HG03469 (cell line): ENCODE measurements at regions not wholly inside any gene's neighbourhood (a gene's known extent, or its start where the extent isn't known, plus 50 kb on each side); places are given as distances from the start of the nearest gene placed in this dataset.

Experiments used
- ATAC-seq: cut with Tn5 transposase; IDR thresholded peaks from one replicate; pipeline ENCODE4 v1.9.1; 2021; ENCODE audit warnings: mild to moderate bottlenecking, moderate library complexity, moderate number of reproducible peaks; ENCODE audit not compliant: unreplicated experiment

DNA sequence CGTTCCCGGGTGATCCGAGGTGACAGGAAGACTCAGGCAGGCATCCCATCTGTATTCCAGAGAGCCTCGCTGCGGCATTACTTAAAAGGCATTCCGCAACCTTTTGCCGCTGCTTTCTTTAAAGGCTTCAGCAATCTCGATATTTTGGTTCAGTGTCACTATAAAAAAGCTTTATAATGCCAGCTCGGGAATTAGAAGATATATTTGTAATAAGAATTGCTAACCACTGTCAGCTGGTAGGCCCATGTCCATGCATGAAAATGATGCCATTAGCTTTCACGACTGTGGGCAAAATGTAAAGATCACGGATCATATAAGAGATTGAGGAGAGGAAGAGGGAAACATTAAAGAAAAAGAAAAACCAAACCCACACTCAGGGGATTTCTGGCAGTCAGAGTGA is 578.6 kb upstream of the CDH5 start:
- ATAC-seq: no peak

DNA sequence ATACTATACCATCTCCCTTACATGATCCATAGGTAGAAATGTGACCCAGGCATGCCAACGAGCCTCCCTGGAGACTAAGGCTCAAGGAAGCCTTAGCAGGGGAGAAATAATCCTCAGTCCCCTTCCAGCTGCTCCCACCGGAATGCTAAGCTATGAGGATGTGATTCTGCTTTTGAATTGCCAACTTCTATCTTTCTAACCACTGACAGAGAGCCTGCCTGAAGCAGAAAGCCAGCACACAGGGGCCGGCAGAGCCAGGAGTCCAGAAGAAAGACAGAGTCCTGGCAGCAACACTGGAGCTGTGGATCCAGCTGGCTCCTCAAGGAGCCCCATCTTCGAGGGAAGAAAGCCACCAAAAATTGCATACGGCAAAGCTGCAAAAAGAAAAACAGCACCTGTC is 579.6 kb upstream of the CDH5 start:
- no peak for ATAC-seq

DNA sequence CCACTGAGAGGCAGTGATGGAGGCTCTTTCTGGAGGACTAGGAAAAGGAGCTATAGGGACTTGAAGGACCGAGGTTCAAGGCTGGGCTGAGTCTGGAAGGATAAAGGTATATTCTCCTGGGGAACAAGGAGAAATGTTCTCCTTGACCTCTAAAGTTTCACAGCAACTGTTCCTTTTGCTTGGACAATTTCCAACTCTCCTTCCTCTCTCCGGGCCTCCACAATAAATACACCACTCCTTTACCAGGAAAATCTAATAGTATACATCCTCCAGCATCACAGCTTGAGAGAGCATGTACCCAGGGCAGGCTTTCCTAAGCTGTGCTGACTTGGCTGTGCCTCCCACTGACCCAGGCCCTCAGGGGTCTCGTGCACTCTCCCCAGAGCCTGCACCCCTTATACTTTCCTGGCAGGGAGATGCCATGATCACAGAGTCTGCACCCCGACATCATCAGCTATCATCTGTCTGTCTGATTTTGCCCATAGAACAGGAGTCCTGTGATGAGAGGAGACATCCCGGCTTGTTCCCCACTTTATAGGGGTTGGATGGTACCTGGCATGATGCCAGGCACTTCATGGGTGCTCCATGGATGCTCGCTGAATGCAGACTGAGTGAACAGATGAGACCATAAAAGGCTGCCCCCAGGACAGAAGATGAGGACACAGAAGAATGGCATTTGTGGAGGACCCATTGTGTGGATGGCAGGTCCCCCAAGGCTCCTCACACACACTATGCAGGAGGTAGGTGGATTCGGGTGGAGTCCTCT is 582.6 kb upstream of the CDH5 start:
- ATAC-seq: no peak

DNA sequence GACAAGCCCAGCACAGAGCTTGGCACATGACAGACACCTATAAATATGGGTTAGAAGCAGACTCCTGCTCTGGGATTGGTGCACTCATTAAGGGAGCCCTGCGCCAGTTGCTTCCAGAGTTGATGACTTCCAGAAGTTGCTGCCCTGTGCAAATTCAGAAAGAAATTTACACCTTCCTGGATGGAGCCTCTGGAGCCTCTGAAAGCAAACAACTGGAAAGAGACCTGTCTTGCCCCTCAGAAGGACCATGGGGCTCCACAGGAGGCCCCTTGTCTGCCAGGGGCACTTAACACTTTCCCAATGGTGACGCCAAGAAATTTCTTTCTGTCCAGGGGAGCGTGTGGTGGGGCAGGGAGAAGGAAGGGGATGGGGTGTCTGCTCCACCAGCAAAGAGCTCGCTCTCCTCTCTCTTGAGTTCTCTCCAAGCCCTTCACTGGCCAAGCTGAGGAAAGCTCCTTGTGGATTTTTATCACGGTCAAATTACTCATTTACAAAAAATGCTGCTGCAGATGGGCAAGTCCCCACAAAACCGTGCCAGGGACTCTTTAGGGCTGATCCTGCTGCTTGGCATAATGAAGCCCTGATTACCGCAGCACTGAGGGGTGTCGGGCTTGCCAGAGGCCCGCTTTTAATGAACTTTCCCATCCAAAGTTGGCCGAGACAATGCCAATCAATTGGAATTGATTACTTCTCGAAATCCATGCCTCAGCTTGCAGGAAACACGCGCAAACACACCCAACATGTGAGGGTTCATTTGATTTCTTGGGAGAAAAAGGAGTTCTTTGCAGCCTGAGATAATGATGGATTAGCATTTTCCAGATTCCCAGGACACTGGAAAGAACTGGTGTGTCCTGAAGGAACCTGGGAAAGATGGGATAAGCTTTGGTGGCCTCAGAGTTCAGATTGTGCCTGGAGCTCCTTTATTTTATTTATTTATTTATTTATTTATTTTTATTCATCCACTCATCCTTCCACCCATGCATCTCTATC is 583.6 kb upstream of the CDH5 start:
- ATAC-seq: no peak

DNA sequence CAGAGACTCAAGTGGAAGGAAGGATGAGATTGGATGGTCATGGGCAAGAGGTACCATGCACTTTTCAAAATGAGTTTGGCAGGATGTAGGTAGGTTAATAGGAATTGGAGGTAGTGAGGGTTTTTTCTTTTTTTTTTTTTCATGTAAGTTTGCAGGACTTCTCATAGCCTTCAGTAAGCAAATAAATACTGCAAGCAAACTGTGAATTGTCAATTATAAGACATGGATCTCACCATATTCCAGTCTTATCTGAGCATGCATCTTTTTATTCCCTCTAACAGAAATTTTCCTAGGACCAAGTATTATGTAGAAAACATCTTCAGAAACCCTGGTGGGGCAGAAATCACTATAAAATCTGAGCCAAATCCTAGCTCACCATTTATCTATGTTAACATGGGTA is 584.6 kb upstream of the CDH5 start:
- no peak for ATAC-seq

DNA sequence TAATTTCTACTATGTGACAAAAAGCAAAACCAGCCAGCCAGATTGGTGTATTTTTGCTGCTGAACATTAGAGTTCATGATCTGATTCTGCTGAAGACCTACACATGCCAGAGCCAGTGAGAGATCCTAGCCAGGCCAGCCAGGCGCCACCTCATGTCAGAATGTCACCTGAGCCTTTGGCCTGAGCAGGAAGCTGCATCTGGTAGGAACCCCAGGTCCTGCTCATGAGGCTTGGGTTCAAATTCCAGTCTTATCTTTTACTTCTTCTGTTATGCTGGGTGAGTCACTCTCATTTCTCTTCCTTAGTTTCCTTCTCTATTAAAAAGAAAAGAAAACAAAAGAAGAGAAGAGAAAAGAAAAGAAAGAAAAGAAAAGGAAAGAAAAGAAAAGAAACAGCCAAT is 585.1 kb upstream of the CDH5 start:
- ATAC-seq: no peak

DNA sequence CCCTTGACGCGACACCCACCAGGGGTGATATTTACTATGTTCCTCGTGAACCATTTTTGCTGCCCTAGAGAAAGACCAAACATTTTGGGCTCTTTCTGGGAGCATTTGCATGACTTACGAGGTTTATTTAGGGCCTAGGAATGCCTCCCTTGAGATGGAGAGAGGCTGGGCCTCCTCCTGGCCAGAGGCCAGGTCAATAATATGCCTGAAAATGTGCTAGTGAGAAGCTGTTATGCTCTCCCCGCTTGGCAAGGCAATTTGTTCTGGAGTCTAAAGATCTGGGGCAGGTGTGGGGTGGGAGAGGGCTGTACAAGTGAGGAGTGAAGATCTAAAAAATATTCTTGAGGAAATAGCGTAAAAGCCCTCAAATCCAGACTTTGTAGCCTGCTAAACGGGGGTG is 587.3 kb upstream of the CDH5 start:
- ATAC-seq: no peak

DNA sequence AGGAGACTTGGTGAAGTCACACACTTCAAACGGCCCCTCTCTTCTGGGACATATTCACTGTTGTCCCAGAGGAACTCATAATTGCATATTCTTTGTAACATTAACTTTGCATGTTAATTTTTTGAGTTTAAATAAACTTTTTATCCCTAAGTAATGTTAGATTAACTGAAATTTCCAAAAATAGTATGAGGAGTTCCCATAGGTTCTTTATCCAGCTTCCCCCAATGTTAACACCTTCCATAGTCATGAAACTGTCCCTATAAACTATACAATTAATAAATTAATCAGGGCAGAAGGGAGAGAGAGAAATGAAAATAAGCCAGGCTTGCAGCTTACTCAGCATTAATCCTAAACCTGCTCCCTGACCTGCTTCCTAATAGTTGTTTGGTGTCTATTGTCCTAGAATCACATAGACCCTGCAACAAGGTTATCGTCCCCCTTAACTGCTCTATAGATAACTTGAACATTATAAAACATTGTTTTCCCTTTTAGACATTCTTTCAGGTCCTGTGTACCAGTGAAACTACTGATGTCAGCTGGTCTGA is 589.8 kb upstream of the CDH5 start:
- no peak for ATAC-seq

DNA sequence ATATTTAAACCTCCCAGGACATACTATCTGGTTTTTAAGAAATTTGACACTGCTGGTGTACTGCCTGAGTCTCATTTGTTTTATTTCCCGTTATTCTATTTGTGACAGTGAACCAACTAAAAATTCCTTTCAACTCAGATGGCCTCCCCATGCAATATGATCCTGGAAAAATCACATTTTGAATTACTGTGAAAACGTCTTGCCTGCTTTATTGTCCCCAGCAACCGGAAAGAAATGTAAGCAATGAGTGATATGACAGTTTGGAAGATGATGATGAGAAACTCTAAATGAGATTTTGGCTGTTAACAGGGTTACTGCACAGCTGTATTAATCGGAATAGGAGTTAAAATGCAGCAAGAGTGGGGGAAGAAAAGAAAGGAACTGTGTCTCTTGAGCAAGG is 590.7 kb upstream of the CDH5 start:
- no peak for ATAC-seq

DNA sequence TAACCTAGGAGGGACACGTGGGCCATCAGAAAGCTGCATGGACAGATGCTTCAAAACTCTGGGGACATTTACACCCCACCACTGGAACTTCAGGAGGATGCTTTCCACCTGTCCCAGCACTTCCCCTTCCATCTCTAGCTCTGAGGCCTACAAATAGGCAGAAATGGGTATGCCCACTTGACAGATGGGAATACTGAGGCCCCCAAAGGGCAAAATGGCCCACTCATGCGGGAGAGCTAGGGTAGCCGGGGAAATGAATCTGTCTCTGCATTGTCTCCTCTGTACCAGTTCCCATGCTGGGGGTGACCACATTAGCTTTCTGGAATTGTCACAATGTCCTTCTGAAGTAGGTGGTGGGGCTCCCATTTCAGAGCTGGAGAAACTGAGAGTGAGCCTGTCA is 592.1 kb upstream of the CDH5 start:
- ATAC-seq: no peak

DNA sequence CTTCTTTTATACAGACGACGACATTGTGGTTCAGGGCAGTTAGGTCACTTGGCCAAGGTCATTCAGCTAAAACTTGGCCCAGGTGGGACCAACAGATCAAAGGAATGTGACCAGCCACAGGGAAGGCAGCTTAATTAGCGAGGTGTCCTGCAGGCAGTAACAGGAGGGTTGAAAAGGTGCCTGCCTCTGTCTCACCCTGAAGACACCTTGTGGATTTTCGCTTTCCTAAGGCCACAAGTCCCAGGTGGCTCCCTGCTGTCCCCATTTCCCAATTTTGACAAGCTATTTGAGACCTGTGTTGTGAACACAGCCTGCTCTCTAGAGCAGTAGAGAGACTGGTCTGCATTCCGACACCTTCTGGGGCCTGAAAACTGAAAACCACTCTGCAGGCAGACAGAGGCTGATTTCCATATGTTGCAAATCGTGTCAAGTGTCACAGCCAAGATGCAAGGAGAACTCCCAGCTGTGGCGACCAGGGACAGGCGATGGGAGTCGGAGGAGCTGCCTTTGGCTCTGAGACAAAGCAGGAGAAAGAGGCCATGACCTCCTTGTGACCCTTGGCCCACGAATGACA is 593.1 kb upstream of the CDH5 start:
- ATAC-seq: no peak

DNA sequence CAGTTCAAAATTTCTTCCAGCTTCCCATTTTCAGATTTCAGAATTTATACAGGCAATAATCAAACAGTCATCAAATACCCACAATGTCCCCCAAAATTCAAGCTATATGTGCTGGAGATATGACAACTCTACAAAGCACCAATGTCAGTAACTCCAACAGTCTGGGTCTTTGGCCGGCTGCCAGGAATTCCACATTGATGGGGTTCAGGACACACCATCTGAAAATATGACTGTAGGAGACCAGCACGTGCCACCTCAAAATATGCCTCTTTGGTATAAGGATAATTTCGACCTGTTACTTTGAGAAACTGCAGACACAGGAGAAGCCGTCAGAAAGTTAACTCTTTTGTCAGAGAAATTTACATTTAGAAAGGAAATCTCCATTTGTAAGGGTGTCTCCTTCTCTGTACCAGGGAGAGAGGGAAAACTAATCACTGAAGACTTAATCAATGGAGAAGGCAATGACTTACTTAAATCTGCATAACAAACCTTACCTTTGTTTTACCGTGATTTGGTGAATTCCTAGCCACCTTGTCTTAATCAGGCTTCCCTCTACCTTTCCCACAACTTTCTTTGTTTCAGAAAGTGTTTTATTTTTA is 594.3 kb upstream of the CDH5 start:
- no peak for ATAC-seq

DNA sequence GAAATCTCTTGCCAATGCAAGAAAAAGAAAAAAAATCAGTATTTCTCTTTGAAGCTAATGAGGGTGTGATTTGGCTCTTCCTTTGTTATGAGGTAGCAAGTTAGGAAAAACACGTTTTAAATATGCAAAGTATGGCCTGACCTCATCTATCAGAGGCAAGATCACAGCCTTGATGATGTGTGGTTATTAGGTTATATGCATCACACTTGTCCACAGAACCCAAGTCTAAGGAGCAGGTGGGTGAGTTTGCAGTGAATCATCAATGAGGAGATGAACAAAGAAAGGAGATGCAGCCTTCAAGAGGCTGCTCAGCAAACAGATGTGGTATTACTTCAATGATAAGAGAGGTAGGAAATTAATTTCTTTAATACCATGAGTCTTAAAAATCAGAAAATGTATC is 594.8 kb upstream of the CDH5 start:
- no peak for ATAC-seq

DNA sequence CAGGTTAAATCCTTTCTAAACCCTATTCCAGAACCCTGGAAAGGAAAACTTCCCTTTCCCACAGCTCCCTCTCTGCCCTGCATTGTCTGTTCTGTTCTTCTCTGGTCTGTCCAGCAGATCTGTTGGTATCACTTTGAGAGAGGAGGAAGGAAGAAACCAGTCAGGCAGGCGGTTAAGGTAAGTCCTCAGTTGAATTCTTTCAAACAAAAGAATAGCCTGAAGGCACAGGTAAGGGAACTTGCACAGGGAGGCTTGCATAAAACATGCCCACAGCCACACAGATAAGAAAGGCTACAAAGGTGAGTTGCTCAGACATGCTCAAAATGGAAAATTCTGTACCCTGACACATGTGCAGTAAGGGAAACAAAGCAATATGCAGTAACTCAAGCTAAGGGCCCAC is 595.7 kb upstream of the CDH5 start:
- no peak for ATAC-seq

DNA sequence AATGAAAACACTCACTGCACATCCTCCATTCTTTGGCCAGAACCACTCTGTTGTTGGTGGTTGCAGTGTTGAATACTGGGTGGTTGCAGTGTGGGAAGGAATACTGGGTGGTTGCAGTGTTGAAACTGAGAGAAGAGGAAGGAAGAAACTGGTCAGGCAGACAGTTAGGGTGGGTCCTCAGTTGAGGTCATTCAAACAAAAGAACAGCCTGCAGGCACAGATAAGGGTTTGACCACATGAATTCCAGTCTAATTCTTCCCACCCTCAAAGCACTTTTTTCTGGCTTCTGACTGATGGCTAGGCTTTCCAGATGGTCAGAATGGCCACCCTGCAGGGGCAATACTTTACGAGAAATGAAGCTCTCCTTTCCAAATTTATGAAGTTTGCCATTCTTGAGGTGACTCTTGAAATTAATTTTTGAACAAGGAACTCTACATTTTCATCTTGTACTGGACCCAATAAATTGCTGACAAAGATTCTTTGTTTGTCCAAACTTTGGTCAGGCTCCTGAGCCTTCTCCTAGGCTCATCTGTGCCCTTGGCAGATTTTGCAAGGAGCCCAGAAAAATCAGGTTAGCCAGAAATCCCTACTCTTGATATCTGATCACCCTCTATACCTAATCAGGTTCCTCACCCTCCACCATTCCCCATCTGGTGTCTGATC is 596.6 kb upstream of the CDH5 start:
- ATAC-seq: no peak

DNA sequence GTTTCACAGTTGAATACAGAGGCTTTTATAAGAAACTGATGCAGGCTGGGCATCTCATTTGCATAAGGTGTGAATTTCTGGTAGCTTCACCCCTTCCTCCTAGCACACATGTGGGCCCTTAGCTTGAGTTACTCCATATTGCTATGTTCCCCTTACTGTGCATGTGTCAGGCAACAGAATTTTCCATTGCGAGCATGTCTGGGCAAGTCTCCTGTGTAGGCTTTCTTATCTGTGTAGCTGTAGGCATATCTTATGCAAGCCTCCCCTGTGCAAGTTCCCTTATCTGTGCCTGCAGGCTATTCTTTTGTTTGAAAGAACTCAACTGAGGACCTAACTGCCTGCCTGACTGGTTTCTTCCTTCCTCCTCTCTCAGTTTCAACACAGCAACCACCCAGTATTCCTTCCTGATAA is 597.4 kb upstream of the CDH5 start:
- no peak for ATAC-seq

DNA sequence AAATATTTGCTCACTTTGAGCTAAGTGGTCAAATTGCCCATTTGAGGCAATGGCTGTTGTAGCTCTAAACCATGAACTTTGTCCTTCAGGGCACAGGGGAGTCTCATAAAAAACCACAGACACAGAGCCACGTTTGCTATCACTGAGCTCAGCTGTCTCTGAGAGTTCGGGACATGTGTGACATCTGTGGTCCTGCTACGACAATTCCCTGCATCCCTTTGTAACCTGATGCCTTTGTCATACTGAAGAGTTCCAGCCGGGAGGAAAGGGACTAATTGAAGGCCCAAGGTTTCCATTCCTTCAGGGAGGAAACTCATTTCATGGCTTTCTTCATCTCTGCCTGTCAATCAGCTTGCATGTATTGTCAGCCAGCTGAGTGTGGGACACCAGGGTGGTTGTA is 599.4 kb upstream of the CDH5 start:
- no peak for ATAC-seq

DNA sequence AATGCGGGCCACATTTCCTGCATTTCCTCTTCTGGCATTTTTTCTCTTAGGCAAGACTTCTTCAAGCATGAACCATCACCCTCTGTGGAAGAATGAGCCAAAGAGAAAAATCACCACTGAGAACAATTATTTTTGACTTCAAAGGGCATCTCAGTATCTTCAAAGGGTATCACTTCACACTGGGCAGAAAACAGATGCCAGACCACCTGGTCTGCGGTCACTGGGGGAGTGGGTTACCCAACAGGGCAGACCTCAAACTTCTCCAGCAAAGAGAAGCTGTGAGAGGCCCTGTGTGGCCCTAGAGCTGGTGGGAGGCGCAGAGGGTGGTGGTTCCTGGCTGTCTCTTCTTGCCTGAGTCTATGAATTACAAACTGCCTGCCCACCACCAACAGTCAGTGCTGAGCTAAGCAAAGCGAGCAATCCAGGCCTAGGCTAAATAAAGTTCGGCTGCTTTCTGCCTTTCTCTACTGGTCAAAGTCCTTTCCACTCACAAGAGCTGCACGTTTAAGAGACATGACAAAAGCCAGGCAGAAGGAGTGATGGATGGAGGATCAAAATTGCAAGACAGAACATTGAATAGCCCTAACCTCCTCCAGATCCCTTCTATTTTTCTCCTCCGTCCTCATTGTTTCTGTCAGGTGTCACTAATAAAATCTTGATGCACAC is 602.7 kb upstream of the CDH5 start:
- no peak for ATAC-seq

DNA sequence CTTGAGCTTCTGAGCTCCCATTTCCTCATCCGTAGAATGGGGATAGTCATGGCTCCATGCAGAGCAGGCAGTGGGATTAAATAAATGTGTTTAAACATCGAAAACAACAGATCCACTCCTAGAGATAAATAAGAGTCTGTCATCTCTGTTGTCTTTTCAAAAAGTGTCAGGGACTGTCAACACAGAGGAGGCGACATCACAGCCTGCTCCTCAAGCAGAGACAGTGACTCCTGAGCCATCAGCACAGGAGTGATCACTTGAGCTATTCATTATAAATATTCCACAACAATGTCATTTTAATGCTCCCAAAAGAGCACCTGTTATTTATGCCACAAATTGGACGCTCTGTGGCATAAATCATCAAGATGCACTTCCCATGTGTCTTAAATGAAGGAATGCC is 605.6 kb upstream of the CDH5 start:
- ATAC-seq: no peak

DNA sequence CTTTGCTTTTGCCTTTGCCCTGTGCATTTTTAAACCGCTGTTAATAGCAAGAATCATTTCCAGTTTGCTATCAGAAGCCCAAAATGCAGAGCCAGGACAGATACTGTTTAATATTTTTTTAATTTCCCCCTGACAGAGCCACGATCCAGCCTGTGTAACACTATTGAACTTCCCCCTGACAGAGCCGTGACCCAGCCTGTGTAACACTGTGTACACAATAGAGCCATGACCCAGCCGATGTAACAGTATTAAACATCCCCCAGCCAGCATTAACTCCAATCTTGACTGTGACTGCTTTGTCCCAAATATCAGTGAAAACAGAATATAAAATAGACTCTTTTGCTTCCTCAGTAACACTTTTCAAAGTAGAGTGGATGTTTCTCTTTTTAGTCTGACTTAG is 607.9 kb upstream of the CDH5 start:
- no peak for ATAC-seq
